GM12878 (cell line): ENCODE measurements at regions not wholly inside any gene's neighbourhood (a gene's known extent, or its start where the extent isn't known, plus 50 kb on each side); places are given as distances from the start of the nearest gene placed in this dataset.

Experiments used
- ATAC-seq: fragments of 200-7000 bp; cut with Tn5 transposase; 3 replicates; pipeline ENCODE4 v1.9.1; 2020; ENCODE audit warnings: mild to moderate bottlenecking, moderate library complexity
- BruUV-seq: library from RNA; stranded (reverse); fragments of 400-500 nt; replicated peaks from 2 replicates; lab custom pipeline; 2021; lab: Mats Ljungman, UMichigan
- CTCF ChIA-PET: fragments of 300-600 bp; sonication (Branson Sonifier 250); formaldehyde crosslinking; extraction: SDS; loops from one replicate; lab custom pipeline; 2021; ENCODE audit warnings: inconsistent platforms; lab: Yijun Ruan, JAX
- POLR2A ChIA-PET: fragments of 350-600 bp; formaldehyde crosslinking; extraction: SDS; loops from one replicate; lab custom pipeline; 2021; ENCODE audit warnings: inconsistent platforms; lab: Charles Lee
- RAD21 ChIA-PET: fragments of 300-600 bp; sonication (Branson Sonifier 250); formaldehyde crosslinking; loops from one replicate; lab custom pipeline; 2023; ENCODE audit warnings: antibody characterized with exemption; ENCODE audit not compliant: unreplicated experiment; lab: Charles Lee
- SMC1A ChIA-PET: fragments of 300-600 bp; sonication (Branson Sonifier 250); formaldehyde crosslinking; loops from one replicate; lab custom pipeline; 2023; ENCODE audit not compliant: unreplicated experiment, uncharacterized antibody; lab: Charles Lee
- DNase-seq: peaks from one replicate; pipeline ENCODE4 v3.0.0-alpha.2; 2011; ENCODE audit warnings: low read depth, low spot score
- FAIRE-seq: peaks from 3 replicates; lab custom pipeline; 2011; peaks lifted over from hg19 to GRCh38; lab: Jason Lieb, UNC
- H2AFZ ChIP-seq: 2 replicates; pipeline ENCODE4 v1.6.0; 2011; ENCODE audit warnings: low read depth, low read length, control low read depth; ENCODE audit not compliant: control insufficient read depth
- H3K27ac ChIP-seq: 2 replicates; pipeline ENCODE4 v1.5.1; 2011; ENCODE audit warnings: control low read depth; ENCODE audit not compliant: control insufficient read depth, insufficient read depth
- H3K27me3 ChIP-seq, 2 experiments: replicated peaks in 1 of 2; 2 replicates each; pipeline versions ENCODE4 v1.6.0 to v1.6.1; 2011; ENCODE audit warnings: low read length in 1 of 2; ENCODE audit not compliant: control insufficient read depth in 2 of 2, insufficient read depth in 2 of 2
- H3K36me3 ChIP-seq, 2 experiments: 2 replicates each; pipeline ENCODE4 v1.5.1; 2011; ENCODE audit warnings: low read length in 1 of 2; ENCODE audit not compliant: control insufficient read depth in 2 of 2, insufficient read depth in 2 of 2
- H3K4me1 ChIP-seq: 2 replicates; pipeline ENCODE4 v1.6.1; 2011; ENCODE audit warnings: mild to moderate bottlenecking, low read length, moderate library complexity, mixed read lengths; ENCODE audit not compliant: control insufficient read depth, insufficient read depth
- H3K4me2 ChIP-seq: 2 replicates; pipeline ENCODE4 v1.6.0; 2011; ENCODE audit warnings: control low read depth; ENCODE audit not compliant: control insufficient read depth, insufficient read depth
- H3K4me3 ChIP-seq: fragments of 200-600 bp; sonication (generic); 2 replicates; pipeline ENCODE4 v1.5.1; 2016
- H3K79me2 ChIP-seq: 2 replicates; pipeline ENCODE4 v1.6.0; 2011; ENCODE audit warnings: low read length; ENCODE audit not compliant: control insufficient read depth, insufficient read depth
- H3K9ac ChIP-seq: 2 replicates; pipeline ENCODE4 v1.8.0; 2011; ENCODE audit warnings: low read length, control low read depth, mixed read lengths; ENCODE audit not compliant: control insufficient read depth, insufficient read depth
- H3K9me3 ChIP-seq: replicated peaks from 3 replicates; pipeline ENCODE4 v1.5.1; 2011; ENCODE audit warnings: mild to moderate bottlenecking, low read length; ENCODE audit not compliant: control insufficient read depth, insufficient read depth
- H4K20me1 ChIP-seq: 2 replicates; pipeline ENCODE4 v1.6.0; 2011; ENCODE audit not compliant: control insufficient read depth, insufficient read depth
- BACH1 ChIP-seq: fragments of 450-650 bp; IDR thresholded peaks from 2 replicates; pipeline ENCODE4 v1.6.1; 2017; ENCODE audit warnings: mild to moderate bottlenecking, borderline replicate concordance
- CBFB ChIP-seq: IDR thresholded peaks from 2 replicates; pipeline ENCODE4 v1.6.1; 2016; ENCODE audit warnings: antibody characterized with exemption, low read depth
- EP300 ChIP-seq, 2 experiments: fragments of 150-350 bp in 1 of 2; IDR thresholded peaks; 2 replicates each; pipeline ENCODE4 v1.6.1; 2011 to 2012; ENCODE audit warnings: low read depth in 2 of 2, low read length in 2 of 2, borderline replicate concordance in 1 of 2, improper control_type of control experiment in 1 of 2, inconsistent platforms in 1 of 2; ENCODE audit not compliant: control insufficient read depth in 1 of 2
- HDGF ChIP-seq: fragments of 450-650 bp; IDR thresholded peaks from 2 replicates; pipeline ENCODE4 v1.6.1; 2016; ENCODE audit warnings: antibody characterized with exemption
- IKZF1 ChIP-seq: fragments of 450-650 bp; conservative IDR thresholded peaks from 2 replicates; pipeline ENCODE4 v1.6.1; 2017; ENCODE audit warnings: antibody characterized with exemption, mild to moderate bottlenecking
- LARP7 ChIP-seq: fragments of 450-650 bp; IDR thresholded peaks from 2 replicates; pipeline ENCODE4 v1.6.1; 2017; ENCODE audit warnings: mild to moderate bottlenecking
- MTA2 ChIP-seq: fragments of 450-650 bp; IDR thresholded peaks from 2 replicates; pipeline ENCODE4 v1.6.1; 2016; ENCODE audit warnings: low read depth, mild to moderate bottlenecking, moderate library complexity
- POLR2AphosphoS5 ChIP-seq: IDR thresholded peaks from 2 replicates; pipeline ENCODE4 v1.6.1; 2011; ENCODE audit warnings: mild to moderate bottlenecking, low read length, inconsistent platforms
- SREBF2 ChIP-seq: IDR thresholded peaks from 2 replicates; pipeline ENCODE4 v1.6.1; 2012; ENCODE audit warnings: mild to moderate bottlenecking, low read length
- TCF12 ChIP-seq: IDR thresholded peaks from 2 replicates; pipeline ENCODE4 v1.6.1; 2011; ENCODE audit warnings: low read depth, mild to moderate bottlenecking, low read length
- WGBS: methylation state at CpG from one replicate; pipeline ENCODE4 v1.1.6; 2016; ENCODE audit warnings: low lambda C conversion rate; ENCODE audit not compliant: insufficient replicate concordance, insufficient coverage; ENCODE audit errors: missing lambda C conversion rate; 5-methylcytosine and 5-hydroxymethylcytosine counted together
- in situ Hi-C: fragments of 300-500 bp; cut with MboI; formaldehyde crosslinking; loops from 9 replicates; pipeline ENCODE4 v1.14.3; 2018; ENCODE audit warnings: mixed read lengths
- intact Hi-C: fragments of 100-400 bp; cut with micrococcal nuclease; formaldehyde crosslinking; loops from one replicate; pipeline ENCODE4 v1.14.2; 2022; ENCODE audit not compliant: unreplicated experiment
- TF ChIP-seq, protein P1 (sequence below): fragments of 150-350 bp; IDR thresholded peaks from 2 replicates; pipeline ENCODE4 v1.6.1; 2014; ENCODE audit warnings: mild to moderate bottlenecking, low read depth, low read length
- TF ChIP-seq, protein P2 (sequence below): IDR thresholded peaks from 2 replicates; pipeline ENCODE4 v1.6.1; 2011; ENCODE audit warnings: low read depth, mild to moderate bottlenecking, low read length, moderate library complexity, borderline replicate concordance; ENCODE audit errors: extremely low read depth
- TF ChIP-seq, protein P3 (sequence below): IDR thresholded peaks from 2 replicates; pipeline ENCODE4 v1.6.1; 2011; ENCODE audit warnings: borderline replicate concordance, low read depth, mild to moderate bottlenecking, moderate library complexity, mixed read lengths, low read length; ENCODE audit not compliant: insufficient read depth; ENCODE audit errors: extremely low read length

DNA sequence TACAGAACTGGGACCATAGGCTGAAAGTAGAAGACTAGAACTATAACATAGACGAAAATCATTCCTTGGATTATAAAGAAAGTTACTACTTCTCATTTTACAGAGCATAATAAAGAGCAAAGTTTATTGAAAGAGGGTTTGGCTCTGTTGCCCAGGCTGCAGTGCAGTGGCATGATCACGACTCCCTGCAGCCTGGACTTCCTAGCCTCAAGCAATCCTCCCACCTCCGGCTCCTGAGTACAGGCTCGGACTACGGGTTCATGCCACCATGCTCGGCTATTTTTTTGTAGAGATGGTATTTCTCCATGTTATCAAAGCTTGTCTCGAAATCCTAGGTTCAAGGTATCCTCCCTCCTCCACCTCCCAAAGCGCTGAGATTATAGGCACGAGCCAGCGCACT is 190.1 kb upstream of the FOXG1 start:
- ATAC-seq (no peak), FAIRE-seq (no peak), DNase-seq (no peak)
- ChIA-PET CTCF (no interaction called here), RAD21 (no interaction called here), POLR2A (no interaction called here), SMC1A (no interaction called here)
- H3K27me3 ChIP-seq = no peaks in the 10 kb centered on the region
- no peaks in the 10 kb centered on the region for H3K4me1 ChIP-seq
- intact Hi-C loops (no loop called here), in situ Hi-C loops (no loop called here)
- H3K9ac ChIP-seq = no peak overlapping the region
- H3K27ac ChIP-seq = no peak overlapping the region
- H4K20me1 ChIP-seq = no peaks in the 10 kb centered on the region
- H3K4me3 ChIP-seq = no peak overlapping the region
- no peak overlapping the region for H3K4me2 ChIP-seq
- no peaks in the 10 kb centered on the region for H3K79me2 ChIP-seq
- WGBS = 33% methylated on average over 10 of the region's 10 CpGs
- no peaks in the 10 kb centered on the region for H3K36me3 ChIP-seq
- BruUV-seq = no TSS peak
- H3K9me3 ChIP-seq = no peaks in the 10 kb centered on the region
- no peak overlapping the region for H2AFZ ChIP-seq
- TF ChIP-seq, protein P1, sequence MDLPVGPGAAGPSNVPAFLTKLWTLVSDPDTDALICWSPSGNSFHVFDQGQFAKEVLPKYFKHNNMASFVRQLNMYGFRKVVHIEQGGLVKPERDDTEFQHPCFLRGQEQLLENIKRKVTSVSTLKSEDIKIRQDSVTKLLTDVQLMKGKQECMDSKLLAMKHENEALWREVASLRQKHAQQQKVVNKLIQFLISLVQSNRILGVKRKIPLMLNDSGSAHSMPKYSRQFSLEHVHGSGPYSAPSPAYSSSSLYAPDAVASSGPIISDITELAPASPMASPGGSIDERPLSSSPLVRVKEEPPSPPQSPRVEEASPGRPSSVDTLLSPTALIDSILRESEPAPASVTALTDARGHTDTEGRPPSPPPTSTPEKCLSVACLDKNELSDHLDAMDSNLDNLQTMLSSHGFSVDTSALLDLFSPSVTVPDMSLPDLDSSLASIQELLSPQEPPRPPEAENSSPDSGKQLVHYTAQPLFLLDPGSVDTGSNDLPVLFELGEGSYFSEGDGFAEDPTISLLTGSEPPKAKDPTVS = no peak
- no peak for TF ChIP-seq HDGF
- TF ChIP-seq, all 136 proteins: peak for 0

DNA sequence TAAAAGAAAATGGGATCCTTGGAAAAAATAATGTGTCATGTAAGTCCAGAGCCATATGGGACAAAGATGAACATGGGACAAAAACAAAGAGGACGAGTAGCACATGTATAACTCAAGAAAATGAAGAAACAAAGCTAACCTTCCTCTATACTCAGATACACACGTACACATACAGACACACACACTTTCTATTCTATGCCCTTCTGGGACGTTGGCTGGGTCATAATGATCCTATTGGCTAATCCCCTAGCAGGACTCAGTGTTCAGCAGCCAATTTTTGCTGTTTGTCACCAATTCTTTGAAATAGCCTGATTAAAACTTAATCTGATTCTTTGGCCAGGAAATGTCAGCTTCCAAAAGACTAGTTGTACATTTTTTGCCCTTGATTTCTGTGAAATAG is 189.4 kb upstream of the FOXG1 start:
- Histone ChIP-seq H3K4me2 (no peak overlapping the region), H3K36me3 (no peaks in the 10 kb centered on the region), H4K20me1 (no peaks in the 10 kb centered on the region), H3K9me3 (no peaks in the 10 kb centered on the region), H3K27me3 (no peaks in the 10 kb centered on the region), H3K79me2 (no peaks in the 10 kb centered on the region), H2AFZ (no peak overlapping the region), H3K4me1 (no peaks in the 10 kb centered on the region), H3K4me3 (no peak overlapping the region), H3K27ac (no peak overlapping the region), H3K9ac (no peak overlapping the region)
- ChIA-PET POLR2A (no interaction called here), SMC1A (no interaction called here), RAD21 (no interaction called here), CTCF (no interaction called here)
- FAIRE-seq (no peak), DNase-seq (no peak), ATAC-seq (no peak)
- intact Hi-C loops = no loop called here
- in situ Hi-C loops = no loop called here
- no TSS peak for BruUV-seq
- WGBS = 5% methylated on average over 3 of the region's 3 CpGs
- TF ChIP-seq LARP7 (no peak), SREBF2 (no peak), MTA2 (no peak), CBFB (no peak), EP300 (IDR thresholded peaks at IDR 0.05; ENCODE audit: borderline replicate concordance in 1 of 2, control insufficient read depth in 1 of 2, low read depth in 2 of 2, low read length in 2 of 2) (no peak), TCF12 (no peak), BACH1 (no peak), IKZF1 (no peak), POLR2AphosphoS5 (no peak)
- TF ChIP-seq, protein P2, sequence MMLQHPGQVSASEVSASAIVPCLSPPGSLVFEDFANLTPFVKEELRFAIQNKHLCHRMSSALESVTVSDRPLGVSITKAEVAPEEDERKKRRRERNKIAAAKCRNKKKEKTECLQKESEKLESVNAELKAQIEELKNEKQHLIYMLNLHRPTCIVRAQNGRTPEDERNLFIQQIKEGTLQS = no peak
- TF ChIP-seq, protein P3, sequence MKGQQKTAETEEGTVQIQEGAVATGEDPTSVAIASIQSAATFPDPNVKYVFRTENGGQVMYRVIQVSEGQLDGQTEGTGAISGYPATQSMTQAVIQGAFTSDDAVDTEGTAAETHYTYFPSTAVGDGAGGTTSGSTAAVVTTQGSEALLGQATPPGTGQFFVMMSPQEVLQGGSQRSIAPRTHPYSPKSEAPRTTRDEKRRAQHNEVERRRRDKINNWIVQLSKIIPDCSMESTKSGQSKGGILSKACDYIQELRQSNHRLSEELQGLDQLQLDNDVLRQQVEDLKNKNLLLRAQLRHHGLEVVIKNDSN = no peak
